Left lung (tissue), 4 donors: ENCODE measurements at regions not wholly inside any gene's neighbourhood (a gene's known extent, or its start where the extent isn't known, plus 50 kb on each side); places are given as distances from the start of the nearest gene placed in this dataset.

Experiments
- ATAC-seq: fragments of 200-7000 bp; cut with Tn5 transposase; one replicate; pipeline ENCODE4 v1.9.1; 2020; ENCODE audit warnings: moderate library complexity
- DNase-seq, 4 donors: peaks; one replicate each; pipeline ENCODE4 v3.0.0-alpha.2; 2013 to 2020
- H3K27ac ChIP-seq, 2 donors: fragments of 200-600 bp; sonication (generic) in 1 of 2; one replicate each; pipeline versions ENCODE4 v1.5.0 to v1.8.0; 2020 to 2021
- H3K27me3 ChIP-seq, 2 donors: fragments of 200-600 bp; sonication (generic) in 1 of 2; one replicate each; pipeline versions ENCODE4 v1.5.0 to v1.8.0; 2020 to 2021
- H3K36me3 ChIP-seq, 2 donors: fragments of 200-600 bp; sonication (generic) in 1 of 2; one replicate each; pipeline versions ENCODE4 v1.5.0 to v1.8.0; 2020 to 2021
- H3K4me1 ChIP-seq, 2 donors: fragments of 200-600 bp; one replicate each; pipeline ENCODE4 v1.8.0; 2021
- H3K4me3 ChIP-seq, 2 donors: fragments of 200-600 bp; sonication (generic) in 1 of 2; one replicate each; pipeline versions ENCODE4 v1.5.0 to v1.8.0; 2020 to 2021; ENCODE audit warnings: mild to moderate bottlenecking in 1 of 2
- H3K9me3 ChIP-seq, 2 donors: fragments of 200-600 bp; sonication (generic) in 1 of 2; one replicate each; pipeline versions ENCODE4 v1.5.0 to v1.8.0; 2020 to 2021
- intact Hi-C, 2 donors: fragments of 100-400 bp; cut with DNase I; formaldehyde crosslinking; loops; one replicate each; pipeline versions ENCODE4 v1.11.2 to v1.14.2; 2022
- TF ChIP-seq, protein P1 (sequence below), 2 donors: fragments of 200-600 bp; sonication (generic) in 1 of 2; IDR thresholded peaks; one replicate each; pipeline versions ENCODE4 v1.5.0 to v1.8.0; 2021; ENCODE audit warnings: antibody characterized with exemption in 2 of 2
- donor health status: DM: no; HTN: yes; CAD: no.
- donor health status: DM: no; HTN: no; CAD: no.

GRCh38 chr2:120955427-120955826, 219.8 kb downstream of the GLI2 start:
- H3K4me3 ChIP-seq = no peak overlapping the region
- H3K27ac ChIP-seq = no peak overlapping the region
- H3K9me3 ChIP-seq = no peaks in the 10 kb centered on the region
- TF ChIP-seq, protein P1, sequence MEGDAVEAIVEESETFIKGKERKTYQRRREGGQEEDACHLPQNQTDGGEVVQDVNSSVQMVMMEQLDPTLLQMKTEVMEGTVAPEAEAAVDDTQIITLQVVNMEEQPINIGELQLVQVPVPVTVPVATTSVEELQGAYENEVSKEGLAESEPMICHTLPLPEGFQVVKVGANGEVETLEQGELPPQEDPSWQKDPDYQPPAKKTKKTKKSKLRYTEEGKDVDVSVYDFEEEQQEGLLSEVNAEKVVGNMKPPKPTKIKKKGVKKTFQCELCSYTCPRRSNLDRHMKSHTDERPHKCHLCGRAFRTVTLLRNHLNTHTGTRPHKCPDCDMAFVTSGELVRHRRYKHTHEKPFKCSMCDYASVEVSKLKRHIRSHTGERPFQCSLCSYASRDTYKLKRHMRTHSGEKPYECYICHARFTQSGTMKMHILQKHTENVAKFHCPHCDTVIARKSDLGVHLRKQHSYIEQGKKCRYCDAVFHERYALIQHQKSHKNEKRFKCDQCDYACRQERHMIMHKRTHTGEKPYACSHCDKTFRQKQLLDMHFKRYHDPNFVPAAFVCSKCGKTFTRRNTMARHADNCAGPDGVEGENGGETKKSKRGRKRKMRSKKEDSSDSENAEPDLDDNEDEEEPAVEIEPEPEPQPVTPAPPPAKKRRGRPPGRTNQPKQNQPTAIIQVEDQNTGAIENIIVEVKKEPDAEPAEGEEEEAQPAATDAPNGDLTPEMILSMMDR (IDR thresholded peaks at IDR 0.05) = no peak
- H3K4me1 ChIP-seq = no peaks in the 10 kb centered on the region
- intact Hi-C loops = no loop called here
- no peak for DNase-seq
- no peaks in the 10 kb centered on the region for H3K36me3 ChIP-seq
- H3K27me3 ChIP-seq = peaks cover 0 to 8% of the 10 kb centered on the region in 2 donors
- no peak for ATAC-seq

DNA sequence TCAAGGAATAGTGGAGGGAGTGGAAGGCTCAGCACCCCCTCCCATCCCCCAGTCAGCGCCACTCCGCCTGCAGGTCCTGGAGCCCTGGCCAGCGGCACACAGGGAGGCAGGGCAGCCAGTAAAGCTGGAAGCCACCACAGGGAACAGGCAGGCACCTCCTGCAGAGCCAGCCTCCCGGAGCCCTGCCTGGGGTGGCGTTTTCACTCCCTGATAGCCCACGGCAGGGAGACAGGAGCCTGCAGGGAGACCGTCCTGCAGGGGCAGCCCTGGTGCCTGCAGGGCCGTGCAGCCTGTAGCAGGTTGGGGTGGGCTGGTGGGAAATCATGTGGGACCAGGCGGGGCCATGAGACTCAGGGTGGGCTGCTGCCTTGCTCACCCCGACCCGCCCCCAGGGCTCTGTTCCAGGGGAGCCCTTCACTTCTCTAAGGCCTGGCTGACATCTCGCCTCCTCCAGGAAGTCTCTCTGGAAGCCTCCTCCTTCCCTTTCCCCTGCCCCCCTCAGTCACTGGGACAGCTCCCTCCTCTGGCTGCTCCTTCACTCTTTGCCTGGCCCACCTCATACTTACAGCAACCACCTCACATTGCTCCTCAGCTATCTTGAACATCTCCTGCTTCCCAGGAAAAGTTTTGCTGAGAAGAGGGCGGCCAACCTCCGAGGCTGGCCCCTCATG, 221.0 kb downstream of the GLI2 start:
- DNase-seq (peak in 1 of 4 donors; percentile 41), ATAC-seq (no peak)
- TF ChIP-seq, protein P1 (IDR thresholded peaks at IDR 0.05) = no peak
- Histone ChIP-seq H3K27me3 (peaks cover 0 to 8% of the 10 kb centered on the region in 2 donors), H3K36me3 (no peaks in the 10 kb centered on the region), H3K9me3 (no peaks in the 10 kb centered on the region), H3K27ac (no peak overlapping the region), H3K4me3 (no peak overlapping the region), H3K4me1 (no peaks in the 10 kb centered on the region)
- intact Hi-C loops = no loop called here

- peaks cover 0 to 8% of the 10 kb centered on the region in 2 donors for H3K27me3 ChIP-seq
- ATAC-seq (no peak), DNase-seq (peak in 1 of 4 donors; percentile 53)
- no peak overlapping the region for H3K27ac ChIP-seq
- H3K36me3 ChIP-seq = no peaks in the 10 kb centered on the region
- H3K4me1 ChIP-seq = no peaks in the 10 kb centered on the region
- H3K4me3 ChIP-seq = no peak overlapping the region
- intact Hi-C loops = no loop called here
- no peaks in the 10 kb centered on the region for H3K9me3 ChIP-seq
- TF ChIP-seq, protein P1 (IDR thresholded peaks at IDR 0.05) = no peak
Observed at GRCh38 chr2:120957905-120958304, 222.2 kb downstream of the GLI2 start.

GRCh38 chr2:120958623-120959366, 223.1 kb downstream of the GLI2 start:
- TF ChIP-seq, protein P1 (IDR thresholded peaks at IDR 0.05) = no peak
- H3K27ac ChIP-seq = no peak overlapping the region
- no peaks in the 10 kb centered on the region for H3K9me3 ChIP-seq
- peak in 1 of 4 donors; percentile 48 for DNase-seq
- intact Hi-C loops = no loop called here
- H3K4me3 ChIP-seq = no peak overlapping the region
- no peaks in the 10 kb centered on the region for H3K36me3 ChIP-seq
- no peak for ATAC-seq
- H3K4me1 ChIP-seq = no peaks in the 10 kb centered on the region
- H3K27me3 ChIP-seq = peaks cover 0 to 8% of the 10 kb centered on the region in 2 donors

- H3K27ac ChIP-seq = no peak overlapping the region
Observed at GRCh38 chr2:120959426-120959825, 223.8 kb downstream of the GLI2 start.

More at GRCh38 chr2:120959426-120959825, 223.8 kb downstream of the GLI2 start:
- Histone ChIP-seq H3K27me3 (peaks cover 0 to 13% of the 10 kb centered on the region in 2 donors), H3K4me3 (no peak overlapping the region), H3K4me1 (no peaks in the 10 kb centered on the region), H3K36me3 (no peaks in the 10 kb centered on the region), H3K9me3 (no peaks in the 10 kb centered on the region)
- TF ChIP-seq, protein P1 (IDR thresholded peaks at IDR 0.05) = no peak
- intact Hi-C loops = no loop called here
- DNase-seq (peak in 1 of 4 donors; percentile 71), ATAC-seq (peak; percentile 47)
